Fibroblast of lung (primary cell): ENCODE measurements at regions not wholly inside any gene's neighbourhood (a gene's known extent, or its start where the extent isn't known, plus 50 kb on each side); places are given as distances from the start of the nearest gene placed in this dataset.

Experiments
- DNase-seq, 2 donors: peaks; one replicate each; pipeline versions ENCODE4 v3.0.0 to v3.0.0-alpha.2; 2010; ENCODE audit warnings: low read depth in 2 of 2
- H2AFZ ChIP-seq: 2 replicates; pipeline ENCODE4 v1.5.1; 2012; ENCODE audit warnings: low read length, control low read depth, inconsistent platforms
- H3K27ac ChIP-seq: 2 replicates; pipeline ENCODE4 v1.5.1; 2011; ENCODE audit warnings: low read length, control low read depth; ENCODE audit not compliant: insufficient read depth
- H3K27me3 ChIP-seq: 2 replicates; pipeline ENCODE4 v1.5.1; 2011; ENCODE audit warnings: mild to moderate bottlenecking, low read length; ENCODE audit not compliant: control insufficient read depth, insufficient read depth
- H3K36me3 ChIP-seq: 2 replicates; pipeline ENCODE4 v1.5.1; 2011; ENCODE audit warnings: low read length; ENCODE audit not compliant: control insufficient read depth, insufficient read depth
- H3K4me1 ChIP-seq: 2 replicates; pipeline ENCODE4 v1.5.1; 2011; ENCODE audit warnings: low read length; ENCODE audit not compliant: control insufficient read depth, insufficient read depth; ENCODE audit errors: extremely low read depth
- H3K4me2 ChIP-seq: 2 replicates; pipeline ENCODE4 v1.5.1; 2011; ENCODE audit warnings: low read length, control low read depth; ENCODE audit not compliant: insufficient read depth; ENCODE audit errors: extremely low read depth
- H3K4me3 ChIP-seq, 4 experiments: fragments of 200-600 bp in 1 of 4; sonication (generic) in 1 of 4; replicated peaks in 1 of 4; 2 replicates each; pipeline ENCODE4 v1.5.1; 2011 to 2016; ENCODE audit warnings: low read length in 4 of 4, low read depth in 3 of 4, mild to moderate bottlenecking in 3 of 4, control low read depth in 2 of 4, inconsistent platforms in 1 of 4, mixed read lengths in 1 of 4; ENCODE audit not compliant: insufficient read depth in 1 of 4; ENCODE audit errors: control extremely low read depth in 1 of 4
- H3K79me2 ChIP-seq: 2 replicates; pipeline ENCODE4 v1.5.1; 2012; ENCODE audit warnings: mild to moderate bottlenecking, low read length, inconsistent platforms; ENCODE audit not compliant: control insufficient read depth, insufficient read depth
- H3K9ac ChIP-seq: 2 replicates; pipeline ENCODE4 v1.5.1; 2011; ENCODE audit warnings: mild to moderate bottlenecking, low read length, control low read depth; ENCODE audit not compliant: insufficient read depth
- H3K9me3 ChIP-seq: 2 replicates; pipeline ENCODE4 v1.5.1; 2012; ENCODE audit warnings: low read depth, low read length; ENCODE audit not compliant: control insufficient read depth, insufficient read depth
- H4K20me1 ChIP-seq: 2 replicates; pipeline ENCODE4 v1.5.1; 2011; ENCODE audit warnings: low read length; ENCODE audit not compliant: control insufficient read depth, insufficient read depth; ENCODE audit errors: extremely low read depth
- CTCF ChIP-seq, 2 donors: IDR thresholded peaks in 1 of 2; conservative IDR thresholded peaks in 1 of 2; 1 replicate in 1 of 2; 2 replicates in 1 of 2; pipeline ENCODE4 v1.5.1; 2011 to 2012; ENCODE audit warnings: low read length in 2 of 2, control low read depth in 1 of 2, inconsistent platforms in 1 of 2, low read depth in 1 of 2, mild to moderate bottlenecking in 1 of 2
- EZH2 ChIP-seq: IDR thresholded peaks from 2 replicates; pipeline ENCODE4 v1.5.1; 2012; ENCODE audit warnings: low read length, control low read depth, mild to moderate bottlenecking; ENCODE audit errors: missing control alignments

GRCh38 chr21:15162921-15163320, 98.1 kb upstream of the NRIP1 start:
- Histone ChIP-seq H4K20me1 (no peaks in the 10 kb centered on the region), H3K4me1 (no peaks in the 10 kb centered on the region), H3K9me3 (no peaks in the 10 kb centered on the region), H2AFZ (no peak overlapping the region), H3K4me3 (no peak overlapping the region), H3K9ac (no peak overlapping the region), H3K4me2 (no peak overlapping the region), H3K36me3 (no peaks in the 10 kb centered on the region), H3K79me2 (no peaks in the 10 kb centered on the region), H3K27ac (no peak overlapping the region), H3K27me3 (no peaks in the 10 kb centered on the region)
- DNase-seq, result no peak
- TF ChIP-seq CTCF (conservative IDR thresholded peaks at IDR 0.05 in 1 of 2, IDR thresholded peaks at IDR 0.05 in 1 of 2; ENCODE audit: low read depth in 1 of 2, low read length in 2 of 2) (no peak), EZH2 (no peak)

- H3K4me1 ChIP-seq, result no peaks in the 10 kb centered on the region
- no peak for DNase-seq
- H3K27ac ChIP-seq, result no peak overlapping the region
- no peak overlapping the region for H3K4me2 ChIP-seq
- no peaks in the 10 kb centered on the region for H4K20me1 ChIP-seq
- no peaks in the 10 kb centered on the region for H3K36me3 ChIP-seq
- no peak overlapping the region for H3K9ac ChIP-seq
- no peaks in the 10 kb centered on the region for H3K9me3 ChIP-seq
- H3K4me3 ChIP-seq, result no peak overlapping the region
- no peaks in the 10 kb centered on the region for H3K27me3 ChIP-seq
- TF ChIP-seq EZH2 (no peak), CTCF (conservative IDR thresholded peaks at IDR 0.05 in 1 of 2, IDR thresholded peaks at IDR 0.05 in 1 of 2; ENCODE audit: low read depth in 1 of 2, low read length in 2 of 2) (no peak)
- H3K79me2 ChIP-seq, result no peaks in the 10 kb centered on the region
- no peak overlapping the region for H2AFZ ChIP-seq
Observed at GRCh38 chr21:15164273-15164672, 99.5 kb upstream of the NRIP1 start.

GRCh38 chr21:15164678-15165303, 100.0 kb upstream of the NRIP1 start:
- H4K20me1 ChIP-seq, result no peaks in the 10 kb centered on the region

More at GRCh38 chr21:15164678-15165303, 100.0 kb upstream of the NRIP1 start:
- TF ChIP-seq CTCF (conservative IDR thresholded peaks at IDR 0.05 in 1 of 2, IDR thresholded peaks at IDR 0.05 in 1 of 2; ENCODE audit: low read depth in 1 of 2, low read length in 2 of 2) (no peak), EZH2 (no peak)
- H3K27me3 ChIP-seq, result no peaks in the 10 kb centered on the region
- peak in 1 of 2 donors; percentile 3 for DNase-seq
- H3K4me2 ChIP-seq, result no peak overlapping the region
- H3K36me3 ChIP-seq, result no peaks in the 10 kb centered on the region
- H3K27ac ChIP-seq, result no peak overlapping the region
- no peak overlapping the region for H2AFZ ChIP-seq
- no peaks in the 10 kb centered on the region for H3K79me2 ChIP-seq
- H3K4me3 ChIP-seq, result no peak overlapping the region
- H3K9me3 ChIP-seq, result no peaks in the 10 kb centered on the region
- no peak overlapping the region for H3K9ac ChIP-seq
- no peaks in the 10 kb centered on the region for H3K4me1 ChIP-seq
